GM18858 (cell line): ENCODE measurements at regions not wholly inside any gene's neighbourhood (a gene's known extent, or its start where the extent isn't known, plus 50 kb on each side); places are given as distances from the start of the nearest gene placed in this dataset.
A peak's percentile ranks its signal among the peaks of the same experiment; 100 is the strongest.
"Not testable (repeated sequence)": the region's sequence is repeated elsewhere in the genome, so short reads cannot be mapped to it uniquely, and the experiment has no call there.

Experiments
- ATAC-seq: cut with Tn5 transposase; IDR thresholded peaks from one replicate; pipeline ENCODE4 v1.9.1; 2021; ENCODE audit not compliant: unreplicated experiment

DNA sequence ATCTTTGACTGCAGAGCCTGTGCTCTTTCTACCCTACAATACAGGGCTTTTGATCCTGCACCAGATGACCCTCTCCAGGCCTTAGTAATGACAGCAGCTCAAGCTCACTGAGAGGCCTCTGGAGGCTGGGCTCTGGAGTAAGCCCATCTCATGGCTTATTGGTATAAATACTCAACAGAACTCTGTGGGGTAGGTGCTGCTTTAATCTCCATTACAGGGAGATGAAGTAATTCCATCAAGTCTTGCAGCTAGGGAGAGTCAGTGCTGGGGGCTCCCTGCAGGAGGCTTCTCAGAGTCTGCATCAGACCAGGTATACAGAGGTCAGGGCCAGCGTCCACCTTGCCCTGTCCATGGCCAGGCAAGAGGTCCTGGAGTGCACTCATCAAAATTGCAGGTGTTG is 89.2 kb upstream of the SLC6A11 start:
- no peak for ATAC-seq

DNA sequence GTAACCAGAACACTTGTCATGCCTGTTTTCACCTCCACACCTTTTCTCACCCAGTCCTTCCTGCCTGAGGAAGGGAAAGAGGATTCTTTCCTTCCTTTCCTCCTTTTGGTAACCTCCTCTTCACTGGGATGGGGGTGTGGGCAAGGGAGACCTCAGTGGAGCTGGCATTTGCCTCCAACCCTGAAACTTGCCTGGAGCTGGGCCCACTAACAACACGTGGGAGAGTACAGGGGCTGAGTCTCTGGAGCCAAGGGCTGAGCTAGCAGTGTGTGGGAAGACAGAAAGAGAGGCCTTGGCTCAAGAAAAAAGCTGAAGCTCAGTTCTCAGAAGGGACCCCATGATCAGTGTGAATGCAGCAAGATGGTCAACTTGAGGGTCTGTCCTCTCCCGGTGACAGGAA is 86.6 kb upstream of the SLC6A11 start:
- ATAC-seq, result no peak

DNA sequence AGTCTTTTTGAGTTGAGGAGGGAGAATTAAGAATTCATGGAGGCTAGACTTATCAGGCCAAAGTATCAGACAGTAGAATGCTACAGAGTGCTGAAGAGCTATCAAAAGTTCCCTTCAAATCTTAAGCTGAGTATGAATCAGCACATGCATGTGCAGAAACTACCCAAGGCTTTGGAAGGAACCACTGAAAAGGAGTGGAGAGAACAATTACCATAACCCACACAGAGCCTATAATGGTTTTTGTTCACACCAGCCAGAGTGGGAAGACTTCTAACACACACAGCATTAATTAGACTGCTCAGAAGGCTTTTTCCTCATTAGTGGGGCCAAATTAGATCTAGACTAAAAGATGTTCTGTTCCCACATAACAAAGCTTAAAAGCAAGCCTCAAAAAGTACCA is 83.7 kb upstream of the SLC6A11 start:
- ATAC-seq, result no peak

DNA sequence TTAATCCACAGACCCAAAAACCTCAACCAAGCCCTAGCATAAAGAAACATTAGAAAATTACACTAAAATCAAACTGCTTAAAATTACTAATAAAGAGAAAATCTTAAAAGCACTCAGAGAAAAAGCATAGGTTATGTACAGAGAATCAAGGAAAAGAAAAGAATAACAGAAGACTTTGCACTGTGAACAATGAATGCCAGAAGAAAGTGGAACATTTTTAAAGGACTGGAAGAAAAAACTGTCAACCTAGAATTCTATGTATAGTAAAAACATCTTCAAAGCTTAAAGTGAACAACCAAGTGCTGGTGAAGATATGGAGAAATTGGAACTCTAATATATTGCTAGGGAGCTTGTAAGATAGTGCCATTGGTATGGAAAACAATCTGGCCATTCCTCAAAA is 82.7 kb upstream of the SLC6A11 start:
- ATAC-seq, result no peak

DNA sequence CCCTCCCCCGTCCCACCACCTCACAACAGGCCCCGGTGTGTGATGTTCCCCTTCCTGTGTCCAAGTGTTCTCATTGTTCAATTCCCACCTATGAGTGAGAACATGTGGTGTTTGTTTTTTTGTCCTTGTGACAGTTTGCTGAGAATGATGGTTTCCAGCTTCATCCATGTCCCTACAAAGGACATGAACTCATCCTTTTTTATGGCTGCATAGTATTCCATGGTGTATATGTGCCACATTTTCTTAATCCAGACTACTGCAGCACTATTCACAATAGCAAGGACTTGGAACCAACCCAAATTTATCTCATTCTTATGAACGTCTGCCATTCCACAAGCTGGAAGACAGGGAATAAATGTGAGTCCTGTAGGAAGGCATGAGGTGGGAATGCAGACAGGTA is 79.6 kb upstream of the SLC6A11 start:
- not testable (repeated sequence) for ATAC-seq

DNA sequence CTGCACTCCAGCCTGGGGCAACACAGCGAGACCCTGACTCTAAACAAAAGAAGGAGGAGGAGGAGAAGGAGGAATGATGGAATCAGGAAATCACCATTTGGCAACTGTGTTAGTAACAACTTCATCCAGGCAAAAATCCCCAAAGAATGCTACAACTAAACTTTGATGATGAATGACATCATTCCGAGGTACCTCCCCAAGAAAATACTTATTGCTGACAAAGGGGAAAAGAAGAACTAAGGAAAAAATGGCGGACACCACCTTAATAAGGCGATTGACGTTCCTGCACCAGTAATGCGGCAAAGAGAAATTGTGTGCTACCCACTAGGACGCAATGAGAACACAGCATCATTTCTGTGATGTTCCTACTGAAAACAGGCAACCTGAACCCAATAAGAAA is 78.2 kb upstream of the SLC6A11 start:
- no peak for ATAC-seq

DNA sequence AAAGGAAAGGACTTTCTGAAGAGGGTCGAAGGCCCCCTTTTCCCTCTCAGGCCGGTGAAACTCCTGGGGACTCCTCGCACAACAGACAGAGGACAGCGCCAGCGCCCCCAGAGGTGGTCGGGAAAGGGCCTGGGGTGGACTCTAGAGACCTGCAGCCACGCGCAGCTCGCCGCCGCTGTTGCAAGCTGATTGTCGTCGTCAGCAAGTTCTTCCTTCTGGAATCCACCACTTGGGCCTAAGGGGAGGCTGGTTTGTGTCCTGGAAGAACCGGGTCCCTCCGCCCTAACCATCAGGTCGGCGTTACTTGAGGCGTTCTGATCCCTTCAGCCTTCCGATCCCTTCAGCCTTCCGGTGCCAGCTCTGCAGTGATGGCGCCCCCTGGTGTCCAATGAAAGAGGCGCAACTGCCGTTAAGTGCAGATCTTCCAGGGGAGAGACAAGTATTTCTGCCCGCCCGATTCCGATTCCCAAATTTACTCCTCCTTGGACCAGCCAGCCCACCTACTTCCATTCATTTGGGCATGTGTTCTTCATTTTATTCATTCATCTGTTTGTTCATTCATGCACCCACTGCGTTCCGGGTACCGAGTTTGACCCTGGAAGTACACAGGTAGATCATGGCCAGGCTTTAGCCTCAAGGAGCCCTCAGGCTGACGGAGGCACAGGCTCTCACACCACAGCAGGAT is 77.2 kb upstream of the SLC6A11 start:
- no peak for ATAC-seq

DNA sequence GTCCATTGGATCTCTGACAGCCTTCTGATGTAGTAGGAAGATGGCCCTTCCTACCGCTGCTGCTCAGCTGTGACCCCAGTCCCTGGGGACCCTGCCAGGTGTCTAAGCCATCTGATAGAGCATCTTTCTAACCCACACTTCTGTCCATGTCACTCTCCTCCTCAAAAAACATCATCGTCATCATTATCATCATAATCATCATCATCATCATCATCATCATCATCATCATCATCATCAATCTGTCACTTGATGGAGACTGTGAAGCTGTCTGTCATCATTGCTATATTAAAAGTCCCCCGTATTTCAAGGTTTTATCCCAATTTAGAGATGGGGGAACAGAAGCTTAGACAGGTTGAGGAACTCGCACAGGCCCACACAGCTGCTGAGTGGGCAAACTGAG is 75.1 kb upstream of the SLC6A11 start:
- ATAC-seq, result no peak

DNA sequence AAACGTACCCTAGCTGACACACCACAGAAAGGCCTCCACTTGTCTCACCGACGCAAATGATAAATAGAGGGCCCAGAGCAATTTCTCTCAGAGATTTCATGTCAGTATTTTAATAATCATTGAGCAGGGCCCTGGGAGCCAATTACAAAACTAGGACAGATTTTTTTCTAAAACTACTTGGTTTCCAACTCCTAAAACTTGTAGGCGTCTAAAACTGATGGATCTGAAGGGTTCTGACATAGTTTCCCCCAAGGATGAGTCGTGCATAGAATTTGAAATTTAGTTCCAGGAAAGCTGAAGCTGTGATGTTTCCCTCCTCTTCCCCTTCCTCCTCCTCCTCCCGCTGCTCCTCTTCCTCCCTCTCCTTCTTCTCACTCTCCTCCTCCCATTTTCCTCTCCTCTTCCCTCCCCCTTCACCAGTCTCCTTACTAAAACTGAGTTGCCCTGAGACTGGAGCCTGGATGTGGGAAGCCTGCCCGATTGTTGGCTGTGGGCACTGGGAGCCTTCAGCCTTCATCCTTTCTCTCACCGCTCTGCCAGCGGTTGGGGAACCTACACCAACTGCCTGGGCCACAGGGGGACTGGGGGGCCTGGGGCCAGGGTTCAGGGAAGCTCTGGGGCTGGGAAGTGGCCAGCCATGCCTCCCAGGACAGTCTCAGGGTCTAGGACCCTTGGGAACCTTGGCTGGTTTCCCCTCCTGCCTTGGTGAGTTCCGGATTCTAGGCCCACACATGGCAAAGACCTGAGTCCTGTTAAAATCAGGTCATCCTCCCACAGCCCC is 73.9 kb upstream of the SLC6A11 start:
- no peak for ATAC-seq

DNA sequence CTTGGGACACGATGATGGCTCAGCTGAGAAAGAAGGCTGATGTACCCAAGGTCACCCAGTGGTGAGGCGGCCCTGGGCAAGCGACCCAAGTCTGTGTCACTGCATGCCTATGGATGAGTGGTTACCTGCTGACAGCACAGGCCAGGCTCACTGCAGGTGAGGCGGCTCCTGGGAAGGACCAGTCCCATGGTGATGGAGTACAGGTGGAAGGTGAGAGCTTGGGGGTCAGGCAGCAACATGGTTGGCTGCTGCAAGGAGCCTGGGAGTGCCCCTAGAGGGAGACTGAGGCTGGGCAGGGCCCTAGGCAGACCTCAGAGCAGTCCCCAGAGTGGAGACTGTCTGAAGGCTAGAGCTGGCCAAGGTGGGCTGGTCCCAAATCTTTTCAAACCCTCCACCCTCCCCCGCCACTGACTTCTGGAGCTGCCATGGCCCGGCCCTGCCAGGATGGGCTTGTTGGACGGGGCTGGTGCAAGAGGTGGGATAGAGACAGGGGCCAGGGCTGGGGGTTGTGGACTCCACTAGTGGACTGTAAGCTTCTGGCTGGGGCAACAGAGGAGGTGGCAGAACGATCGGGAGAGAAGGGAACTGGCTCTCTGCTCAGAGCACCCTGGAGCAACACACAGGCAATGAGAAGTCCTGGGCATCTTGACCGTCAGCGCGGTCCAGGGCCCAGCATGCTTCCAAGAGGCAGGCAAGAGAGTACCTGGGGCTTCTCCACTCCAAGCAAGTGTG is 72.5 kb upstream of the SLC6A11 start:
- no peak for ATAC-seq

DNA sequence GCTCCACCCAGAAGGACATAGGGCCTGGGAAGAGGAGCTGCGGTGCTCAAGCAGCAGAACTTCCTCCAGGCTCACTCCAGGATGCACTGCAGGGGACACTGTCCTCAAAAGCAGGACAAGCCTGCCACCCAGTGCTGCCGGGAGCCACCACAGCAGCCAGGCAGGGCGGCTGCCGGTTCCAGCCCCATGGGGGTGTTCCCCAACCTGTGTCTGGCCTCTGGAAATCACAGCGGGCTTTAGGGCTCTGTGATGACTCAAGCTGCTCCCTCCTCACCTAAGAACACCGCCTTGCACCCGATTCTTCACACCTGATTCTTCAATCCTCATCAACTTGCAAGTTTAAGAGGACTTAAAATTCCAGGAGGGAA is 71.9 kb upstream of the SLC6A11 start:
- ATAC-seq, result no peak

DNA sequence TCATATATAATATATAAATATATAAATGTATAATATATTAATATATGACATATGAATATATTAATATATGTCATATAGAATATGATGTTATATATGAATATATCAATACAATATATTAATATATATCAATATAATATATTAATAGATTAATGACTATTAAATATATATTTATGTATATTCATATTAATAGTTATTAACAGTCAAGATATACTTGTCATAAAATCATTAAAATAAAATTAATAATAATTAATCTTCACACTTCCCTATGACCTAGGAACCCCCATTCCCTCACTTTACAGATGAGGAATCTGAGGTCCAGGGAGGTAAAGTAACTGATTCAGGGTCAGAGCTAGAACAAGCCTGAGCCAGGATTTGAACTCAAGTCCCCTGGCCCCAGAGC is 70.6 kb upstream of the SLC6A11 start:
- ATAC-seq, result no peak

DNA sequence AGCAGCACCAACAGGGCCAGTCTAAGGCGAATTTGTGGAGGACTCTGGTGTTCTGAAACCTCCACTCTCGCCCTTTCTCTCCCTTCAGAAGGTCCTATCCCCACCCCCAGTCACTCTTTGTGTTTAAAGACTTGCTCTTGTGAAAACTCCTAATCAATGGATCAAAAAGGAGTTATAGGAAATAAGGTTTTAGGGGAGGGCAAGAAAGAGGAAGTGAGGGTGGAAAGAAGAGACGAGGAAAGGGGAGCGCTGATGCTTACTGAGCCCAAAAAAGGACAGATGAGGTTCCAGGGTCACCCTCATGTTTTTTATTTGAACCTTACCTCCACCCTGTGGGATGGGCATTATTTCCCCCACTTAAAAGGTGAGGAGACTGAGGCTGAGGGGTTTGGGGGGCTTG is 70.0 kb upstream of the SLC6A11 start:
- ATAC-seq, result no peak

DNA sequence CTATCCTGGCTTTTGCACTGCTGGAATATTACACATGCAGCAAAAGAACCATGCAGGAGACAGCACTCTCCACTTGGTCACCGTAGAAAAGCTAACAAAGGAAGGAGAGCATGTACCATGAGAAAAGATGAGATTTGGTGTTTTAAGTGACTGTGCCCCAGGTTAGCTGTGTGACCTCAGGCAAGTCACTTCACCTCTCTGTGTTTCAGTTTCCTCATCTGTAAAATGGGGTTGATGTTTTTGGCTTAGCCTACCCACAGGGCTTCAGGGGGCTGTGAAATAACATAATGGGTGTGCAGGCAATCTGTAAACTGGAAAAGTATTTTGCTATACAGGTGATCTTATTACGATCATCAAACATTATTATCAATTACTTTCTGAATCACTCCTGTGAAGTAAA is 69.3 kb upstream of the SLC6A11 start:
- ATAC-seq, result no peak

DNA sequence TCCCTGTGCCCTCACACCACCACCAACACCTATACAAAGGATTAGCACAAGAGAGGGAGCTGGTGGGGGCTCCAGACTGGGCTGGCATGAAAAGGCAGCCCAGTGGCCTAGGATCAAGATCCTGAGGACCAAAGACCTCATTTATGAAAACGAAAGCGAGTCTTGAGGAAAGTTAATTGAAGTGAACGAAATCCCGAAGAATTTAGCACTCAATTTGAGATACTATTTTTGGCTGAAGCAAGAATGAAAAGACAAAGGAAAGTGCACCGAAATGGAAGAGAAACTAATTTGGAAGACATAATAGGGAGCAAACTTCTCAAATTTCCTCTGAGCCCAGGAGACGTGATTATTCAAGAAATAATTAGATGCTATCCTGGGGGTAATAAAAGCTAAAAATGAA is 68.7 kb upstream of the SLC6A11 start:
- ATAC-seq, result no peak

DNA sequence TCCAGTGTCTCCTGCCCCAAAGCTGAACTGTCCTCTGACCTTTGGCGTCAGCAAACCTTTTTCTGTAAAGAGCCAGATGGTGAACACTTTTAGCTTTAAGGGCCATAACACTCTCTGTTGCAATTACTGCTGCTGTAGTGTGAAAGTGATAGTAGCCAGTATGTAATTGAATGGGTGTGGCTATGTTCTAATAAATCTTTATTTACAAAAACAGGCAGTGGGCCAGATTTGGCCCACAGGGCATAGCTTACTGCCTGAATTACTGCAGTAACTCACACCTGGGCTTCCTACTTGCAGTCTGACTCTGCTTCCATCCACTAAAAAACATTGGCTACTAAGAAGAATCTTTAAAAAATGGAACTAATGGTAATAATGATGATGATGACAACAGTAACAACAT is 68.0 kb upstream of the SLC6A11 start:
- ATAC-seq, result no peak

DNA sequence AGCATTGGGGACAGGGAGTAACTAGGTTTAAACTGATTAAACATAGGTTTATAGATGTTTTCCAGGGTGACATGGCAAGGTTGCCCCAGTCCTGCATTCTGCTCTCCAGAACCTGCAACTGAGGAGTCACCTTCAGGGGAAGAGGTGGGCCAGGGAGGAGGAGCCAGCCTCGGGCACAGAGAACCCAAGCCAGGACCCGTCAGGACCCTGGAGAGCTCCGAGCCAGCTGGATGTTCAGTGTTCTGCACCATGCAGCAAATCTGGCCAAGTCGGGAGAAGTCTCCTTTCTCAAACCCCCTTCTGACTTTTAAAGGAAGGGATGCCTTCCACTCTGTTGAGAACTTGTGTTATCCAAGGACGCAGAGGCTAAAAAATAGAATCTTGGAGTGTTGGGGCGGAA is 62.1 kb upstream of the SLC6A11 start:
- ATAC-seq, result no peak

DNA sequence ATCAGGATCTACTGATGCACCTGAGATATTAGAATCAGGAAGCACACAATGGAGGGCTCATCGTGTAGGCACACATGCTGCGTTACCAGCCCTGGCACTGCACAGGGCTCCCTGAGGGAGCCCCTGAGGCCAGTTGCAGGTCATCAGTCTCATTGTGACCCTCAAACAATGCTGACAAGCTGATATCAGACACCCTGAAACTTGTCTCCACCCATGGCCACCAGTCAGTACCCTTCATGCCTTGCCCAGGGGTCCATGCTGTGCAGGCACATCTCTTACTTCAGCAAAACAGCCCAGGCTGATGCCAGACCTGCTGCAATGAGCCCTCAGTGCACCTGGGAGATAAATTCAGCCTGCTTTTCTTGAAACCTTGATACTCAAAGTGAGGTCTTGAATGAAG is 59.5 kb upstream of the SLC6A11 start:
- no peak for ATAC-seq

DNA sequence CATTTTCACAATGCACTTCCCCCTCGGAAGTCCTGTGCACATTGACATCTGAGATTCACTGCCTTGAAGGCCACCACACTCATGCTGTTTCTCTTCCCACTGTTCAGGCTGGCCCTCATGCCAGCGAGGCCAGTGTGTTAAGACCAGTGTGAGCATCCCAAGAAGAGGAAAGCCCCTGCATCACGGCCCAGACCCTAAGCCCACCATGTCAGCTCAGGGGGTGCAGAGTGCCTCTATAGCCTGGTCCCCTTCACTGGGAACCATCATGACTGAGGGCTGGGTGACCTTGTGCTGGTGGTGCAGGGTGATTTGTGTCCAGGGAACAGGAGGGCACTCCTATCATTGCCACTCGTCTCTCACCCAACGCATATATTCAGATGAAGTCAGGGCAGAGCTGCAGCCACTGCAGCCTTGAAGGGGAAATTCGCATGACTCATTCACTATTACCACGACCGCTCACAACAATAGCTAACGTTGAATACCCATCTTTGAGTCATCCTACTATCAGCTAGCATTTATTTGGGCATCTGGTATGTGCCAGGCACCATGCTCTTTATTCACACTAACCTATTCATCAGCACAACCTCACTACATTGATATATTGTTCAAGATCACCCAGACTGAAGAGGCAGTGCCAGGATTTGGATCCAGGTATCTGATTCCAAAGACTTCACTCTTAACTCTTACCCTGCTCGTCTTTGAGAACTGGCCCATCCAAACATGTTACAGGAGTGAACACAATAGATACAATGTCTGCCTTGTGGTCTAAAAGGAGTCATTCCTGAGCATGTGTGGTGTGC is 58.8 kb upstream of the SLC6A11 start:
- no peak for ATAC-seq

DNA sequence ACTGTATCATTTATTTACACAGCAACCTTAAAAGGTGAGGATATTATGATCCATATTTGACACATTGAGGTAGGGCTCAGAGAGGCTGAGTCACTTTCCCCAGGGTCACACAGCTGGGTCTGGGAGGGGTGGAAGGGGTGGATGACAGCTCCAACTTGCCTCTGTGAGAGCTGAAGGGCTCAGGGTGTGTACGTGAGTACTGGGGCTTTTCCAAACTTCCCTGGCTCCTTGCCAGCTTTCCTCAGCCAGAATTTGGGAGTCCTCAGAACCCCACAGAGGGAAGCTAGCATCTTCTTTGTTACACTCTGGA is 58.3 kb upstream of the SLC6A11 start:
- no peak for ATAC-seq

DNA sequence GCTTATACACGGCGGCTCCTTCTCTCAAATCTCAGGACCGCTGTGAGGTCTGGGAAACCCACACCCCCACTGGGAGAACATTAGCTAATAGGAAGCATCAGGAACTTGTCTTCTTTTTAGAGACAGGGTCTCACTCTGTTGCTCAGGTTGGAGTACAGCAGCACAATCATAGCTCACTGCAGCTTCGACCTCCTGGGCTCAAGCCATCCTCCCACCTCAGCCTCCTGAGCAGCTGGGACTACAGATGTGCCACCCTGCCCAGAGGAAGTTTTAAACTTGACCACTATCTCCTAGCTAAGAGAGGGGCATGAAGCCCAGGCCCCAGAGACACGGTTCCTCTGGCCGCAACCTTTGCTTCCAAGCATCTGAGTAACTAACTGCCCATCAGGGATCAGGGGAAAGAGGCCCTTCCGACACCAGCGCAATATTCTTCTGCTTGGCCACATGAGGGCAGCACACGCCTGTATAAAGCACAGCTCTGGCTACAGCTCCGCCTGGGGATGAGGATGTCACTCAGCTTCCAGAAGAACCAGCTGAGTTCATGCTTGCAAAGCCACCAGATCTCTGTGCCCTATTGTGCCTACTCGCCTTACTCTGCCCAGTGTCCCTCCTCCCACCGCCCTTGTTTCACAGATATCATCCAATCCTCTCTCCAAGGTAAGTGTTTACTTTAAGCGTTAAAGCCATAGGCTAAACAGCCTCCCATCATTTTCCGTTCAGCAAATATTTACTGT is 57.6 kb upstream of the SLC6A11 start:
- ATAC-seq, result peak; percentile 62
